ENCODE measurements at regions not wholly inside any gene's neighbourhood (a gene's known extent, or its start where the extent isn't known, plus 50 kb on each side); places are given as distances from the start of the nearest gene placed in this dataset.

GRCh38 chr7:142357953-142358520 is 100.2 kb upstream of the PRSS58 start (continued):
- TF ChIP-seq CDX4 (CRISPR knock-in tag; IDR thresholded peaks at IDR 0.05; ENCODE audit: borderline replicate concordance): no peak
- TF ChIP-seq KAT7 (CRISPR knock-in tag; IDR thresholded peaks at IDR 0.05; ENCODE audit: borderline replicate concordance): no peak
- TF ChIP-seq CTCF (IDR thresholded peaks at IDR 0.05): peak; percentile 71
- 0 out of 2 replicates have a peak, but pooled peaks have one; percentile 39 for TF ChIP-seq AFF4 (CRISPR knock-in tag; IDR thresholded peaks at IDR 0.05; ENCODE audit: borderline replicate concordance)
- no peak for TF ChIP-seq ATF3 (CRISPR knock-in tag; conservative IDR thresholded peaks at IDR 0.05)
- no peak for TF ChIP-seq IRF2 (CRISPR knock-in tag; IDR thresholded peaks at IDR 0.05; ENCODE audit: borderline replicate concordance, low read depth)
- no peak for TF ChIP-seq TEAD1 (CRISPR knock-in tag; IDR thresholded peaks at IDR 0.05)
- TF ChIP-seq NFYB (CRISPR knock-in tag; conservative IDR thresholded peaks at IDR 0.05; ENCODE audit: low read depth): no peak

- H3K4me3 Mint-ChIP-seq: no peak overlapping the region
- CTCF ChIA-PET: interaction anchor here (1.0 to 1.5 kb wide), 4 partner anchors 17 to 89 kb away, joined by 3 to 5 read pairs (median 4); no protein-coding TSS in a partner anchor
- peaks cover under 1% of the 10 kb centered on the region; the same call in 1 of the 2 replicates for H3K36me3 Mint-ChIP-seq
- H3K4me1 Mint-ChIP-seq: peaks cover 32% of the 10 kb centered on the region
- DNase-seq (ENCODE audit: low spot score) (no peak), ATAC-seq (no peak)
- H3K27ac Mint-ChIP-seq: no peak overlapping the region
- POLR2A ChIA-PET: no interaction called here
- no peaks in the 10 kb centered on the region; the same call in 1 of the 2 replicates for H3K27me3 Mint-ChIP-seq (ENCODE audit: low read depth)
- H3K9me3 Mint-ChIP-seq: peaks cover under 1% of the 10 kb centered on the region
- no peak for TF ChIP-seq E2F4 (CRISPR knock-in tag; IDR thresholded peaks at IDR 0.05; ENCODE audit: borderline replicate concordance, low read depth)
- no peak for TF ChIP-seq ZNF232 (CRISPR knock-in tag; IDR thresholded peaks at IDR 0.05)
- TF ChIP-seq STAT6 (CRISPR knock-in tag; conservative IDR thresholded peaks at IDR 0.05; ENCODE audit: low read depth): no peak
- TF ChIP-seq ERG (CRISPR knock-in tag; IDR thresholded peaks at IDR 0.05): no peak
- TF ChIP-seq CTCF (IDR thresholded peaks at IDR 0.05): no peak
- TF ChIP-seq JAZF1 (CRISPR knock-in tag; IDR thresholded peaks at IDR 0.05): no peak
- TF ChIP-seq IRF2 (CRISPR knock-in tag; IDR thresholded peaks at IDR 0.05; ENCODE audit: borderline replicate concordance, low read depth): no peak
- TF ChIP-seq KAT7 (CRISPR knock-in tag; IDR thresholded peaks at IDR 0.05; ENCODE audit: borderline replicate concordance): no peak
- no peak for TF ChIP-seq CDX4 (CRISPR knock-in tag; IDR thresholded peaks at IDR 0.05; ENCODE audit: borderline replicate concordance)
- TF ChIP-seq ZSCAN18 (CRISPR knock-in tag; IDR thresholded peaks at IDR 0.05): no peak
- no peak for TF ChIP-seq SMAD3 (CRISPR knock-in tag; IDR thresholded peaks at IDR 0.05; ENCODE audit: borderline replicate concordance)
- TF ChIP-seq CBFB (CRISPR knock-in tag; IDR thresholded peaks at IDR 0.05; ENCODE audit: low read depth): no peak
These were observed 98.3 kb upstream of the PRSS58 start for GRCh38 chr7:142356166-142356565.
